CD1c-positive myeloid dendritic cell (primary cell): ENCODE measurements at regions not wholly inside any gene's neighbourhood (a gene's known extent, or its start where the extent isn't known, plus 50 kb on each side); places are given as distances from the start of the nearest gene placed in this dataset.

Experiments used
- DNase-seq: peaks from one replicate; pipeline ENCODE4 v3.0.0-alpha.2; 2016; ENCODE audit errors: extremely low spot score

- no peak for DNase-seq
Observed at GRCh38 chr3:150068440-150069153, 97.9 kb upstream of the PFN2 start.

DNA sequence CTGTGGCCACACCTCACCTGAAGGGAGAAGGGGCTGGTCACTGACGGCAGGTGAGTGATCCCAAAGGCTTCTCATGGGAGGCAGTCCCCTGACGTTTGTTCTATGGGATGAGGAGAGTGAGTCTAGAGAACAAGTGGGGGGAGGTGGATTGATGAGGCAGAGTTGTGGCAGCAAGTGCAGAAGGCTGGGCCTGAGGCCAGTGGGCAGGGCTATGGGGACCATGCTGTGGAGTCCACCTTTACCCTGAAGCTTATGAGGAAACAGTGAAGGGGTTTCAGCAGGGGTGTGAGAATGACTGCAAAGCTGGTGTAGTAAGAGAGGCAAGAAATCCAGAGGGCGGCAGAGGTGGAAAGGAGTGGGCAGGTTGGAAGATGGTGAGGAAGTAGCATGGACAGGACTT lies 96.9 kb upstream of the PFN2 start:
- DNase-seq = no peak

DNA sequence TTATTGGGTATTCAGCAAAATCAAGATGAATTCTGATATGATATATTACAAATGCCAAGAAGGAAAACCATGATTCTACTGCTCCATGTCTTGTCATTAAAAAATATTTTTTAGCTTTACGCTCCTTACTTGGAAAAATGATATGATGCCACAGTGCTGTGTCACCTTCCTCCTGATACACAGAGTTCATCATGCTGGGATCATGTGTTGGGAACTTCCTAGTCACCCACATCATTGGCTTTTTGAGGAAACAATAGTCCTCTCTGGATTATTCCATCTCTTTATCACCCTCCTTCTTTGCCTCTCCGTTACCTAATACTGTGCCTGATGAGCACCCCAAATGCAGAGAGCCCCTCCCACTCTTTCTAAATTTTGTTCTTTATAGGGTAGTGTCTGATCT lies 94.3 kb upstream of the PFN2 start:
- DNase-seq = no peak

DNA sequence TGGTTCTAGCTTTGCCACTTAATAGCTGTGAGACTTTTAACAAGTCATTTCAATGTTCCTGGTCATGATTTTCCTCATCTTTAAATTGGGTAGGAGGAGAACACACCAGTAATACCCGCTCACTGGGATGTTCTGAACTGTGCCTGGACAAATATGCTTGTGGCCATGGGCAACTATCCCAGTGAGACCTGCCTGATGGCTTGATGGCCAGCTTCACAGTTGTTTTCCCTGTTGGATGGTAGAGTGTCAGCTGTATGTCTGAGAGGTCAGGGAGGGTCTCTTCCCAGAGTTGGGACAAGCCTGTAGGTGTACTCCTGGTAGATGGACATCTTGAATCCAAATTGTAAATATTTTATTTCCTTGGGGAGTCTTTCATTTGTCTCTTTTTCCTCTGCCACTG lies 92.5 kb upstream of the PFN2 start:
- no peak for DNase-seq

GRCh38 chr3:150062492-150062891 lies 91.8 kb upstream of the PFN2 start:
- DNase-seq = no peak

- DNase-seq = no peak
Observed at GRCh38 chr3:150061288-150062024, 90.8 kb upstream of the PFN2 start.

GRCh38 chr3:150059729-150060128 lies 89.0 kb upstream of the PFN2 start:
- DNase-seq = no peak

DNA sequence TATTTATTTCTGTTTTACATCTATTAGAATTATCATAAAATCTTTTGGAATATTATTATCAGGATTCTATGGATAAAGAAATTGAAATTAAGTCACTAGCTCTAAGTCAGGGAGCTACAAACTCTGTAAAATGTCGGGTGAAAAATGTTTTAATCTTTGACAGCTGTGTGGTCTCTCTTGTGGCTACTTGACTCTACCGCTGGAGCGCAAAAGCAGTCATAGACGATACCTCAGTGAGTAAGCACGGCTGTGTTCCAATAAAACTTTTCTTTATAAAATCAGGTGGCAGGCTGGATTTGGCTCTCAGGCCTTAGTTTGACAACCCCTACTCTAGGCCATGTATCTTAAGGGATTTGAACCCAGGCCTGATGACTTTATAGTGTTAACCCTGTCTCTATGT lies 88.5 kb upstream of the PFN2 start:
- no peak for DNase-seq

DNA sequence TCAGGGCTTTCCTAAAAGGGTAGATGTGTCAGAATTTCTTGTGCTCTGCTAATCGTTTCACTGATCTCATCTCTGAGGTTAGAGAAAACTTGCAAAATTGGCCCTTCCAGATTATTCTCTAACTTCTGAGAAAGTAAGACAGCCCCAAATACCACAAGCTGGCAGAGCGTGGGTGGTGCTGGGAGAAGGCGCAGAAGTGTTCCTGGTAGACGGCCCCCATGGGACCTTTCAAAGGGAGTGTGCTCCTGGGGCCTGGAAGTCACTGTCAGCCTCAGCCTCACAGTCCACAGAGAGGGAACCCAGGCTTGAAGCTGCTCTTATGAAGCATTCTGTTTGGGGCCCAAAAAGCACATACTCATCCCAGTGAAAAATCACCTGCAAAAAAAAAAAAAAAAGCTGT lies 86.5 kb upstream of the PFN2 start:
- no peak for DNase-seq

- DNase-seq = no peak
Observed at GRCh38 chr3:150055332-150055731, 84.6 kb upstream of the PFN2 start.

GRCh38 chr3:150054635-150055034 lies 83.9 kb upstream of the PFN2 start:
- DNase-seq = no peak

DNA sequence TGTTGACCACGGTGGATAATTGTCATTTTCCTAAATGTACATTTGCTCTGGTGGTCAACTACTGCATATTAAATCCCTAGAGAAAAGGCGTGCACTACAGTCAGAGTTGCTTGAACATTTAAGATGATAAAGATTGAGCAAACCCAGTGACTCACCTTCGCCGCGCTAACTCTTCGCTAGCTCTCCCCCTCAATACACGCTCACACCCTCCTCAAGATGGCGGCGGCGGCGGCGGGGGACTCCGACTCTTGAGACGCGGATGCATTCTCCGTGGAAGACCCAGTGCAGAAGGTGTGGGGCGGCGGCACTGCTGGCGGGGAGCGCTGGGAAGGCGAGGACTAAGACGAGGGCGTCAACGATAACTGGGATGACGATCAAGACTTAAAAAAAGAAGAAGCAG lies 79.8 kb upstream of the PFN2 start:
- DNase-seq = no peak

GRCh38 chr3:150049317-150049716 lies 78.6 kb upstream of the PFN2 start:
- DNase-seq = no peak

DNA sequence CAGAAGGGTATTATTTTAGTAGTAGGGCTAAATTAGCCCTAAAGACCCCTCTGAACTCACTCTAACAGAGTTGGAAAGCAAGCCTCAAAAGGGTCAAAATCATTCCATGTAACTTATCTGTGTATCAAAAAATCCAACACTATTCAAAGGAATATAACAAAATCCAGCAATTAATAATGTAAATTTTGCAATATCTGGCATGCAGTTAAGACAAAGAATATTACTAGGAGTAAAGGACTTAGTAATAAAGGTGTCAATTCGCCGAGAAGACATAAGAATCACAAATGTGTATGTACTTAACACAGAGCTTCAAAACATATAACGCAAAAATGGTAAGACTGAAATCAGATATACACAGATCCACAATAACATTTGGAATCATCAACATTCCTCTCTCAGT lies 71.2 kb upstream of the PFN2 start:
- DNase-seq = no peak

GRCh38 chr3:150040097-150040496 lies 69.4 kb upstream of the PFN2 start:
- no peak for DNase-seq

- no peak for DNase-seq
Observed at GRCh38 chr3:150038830-150039229, 68.1 kb upstream of the PFN2 start.

- no peak for DNase-seq
Observed at GRCh38 chr3:150036780-150037179, 66.1 kb upstream of the PFN2 start.

- DNase-seq = no peak
Observed at GRCh38 chr3:150035910-150036612, 65.4 kb upstream of the PFN2 start.

DNA sequence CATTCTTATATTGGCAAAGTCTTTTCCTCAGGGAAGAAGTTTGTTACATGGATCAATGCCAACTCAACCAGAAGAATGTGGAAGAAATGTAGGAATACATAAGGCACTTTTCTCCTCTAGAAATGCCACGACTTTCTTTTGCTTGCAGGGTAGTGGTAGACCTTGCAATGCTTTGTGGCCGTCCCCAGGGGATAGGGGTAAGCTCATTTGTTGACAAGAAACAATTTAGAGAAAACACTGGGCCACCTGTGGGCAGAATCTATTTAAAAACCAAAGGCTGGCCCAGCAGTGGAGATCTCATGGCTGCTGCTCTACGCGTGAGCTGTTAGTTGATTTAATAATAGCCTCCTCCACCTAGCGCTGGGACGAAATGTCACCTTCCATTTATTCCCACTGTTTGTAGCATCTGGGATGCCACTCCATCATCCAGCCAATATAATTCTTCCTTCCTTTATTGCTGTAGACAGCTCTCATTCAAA lies 64.6 kb upstream of the PFN2 start:
- no peak for DNase-seq

DNA sequence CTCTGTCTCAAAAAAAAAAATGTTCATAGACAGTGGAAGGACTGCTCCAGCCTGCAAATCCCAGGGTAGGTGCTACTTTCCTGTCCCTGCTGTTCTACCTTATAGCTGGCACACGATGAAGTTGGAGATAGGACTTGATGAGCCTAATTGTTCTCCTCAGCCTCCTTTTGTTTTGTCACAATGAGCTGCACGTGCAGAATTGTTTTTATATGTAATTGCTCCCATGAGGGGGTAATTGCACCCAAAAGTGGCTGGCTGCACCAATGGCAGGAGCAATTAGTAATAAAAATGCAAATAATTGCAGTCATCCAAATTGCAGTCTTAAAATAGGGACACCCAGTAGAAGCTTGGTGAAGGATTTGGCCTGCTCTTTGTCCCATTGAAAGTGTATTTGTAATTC lies 63.0 kb upstream of the PFN2 start:
- no peak for DNase-seq

- DNase-seq = no peak
Observed at GRCh38 chr3:150030841-150031240, 60.1 kb upstream of the PFN2 start.

- no peak for DNase-seq
Observed at GRCh38 chr3:150023239-150023636, 52.5 kb upstream of the PFN2 start.
